Activated naive CD8-positive, alpha-beta T cell treated with anti-CD3 and anti-CD28 coated beads, Interleukin-2, amount 10 ng/mL, durations not matched to agents 7 days and 5 days (primary cell): ENCODE measurements at regions not wholly inside any gene's neighbourhood (a gene's known extent, or its start where the extent isn't known, plus 50 kb on each side); places are given as distances from the start of the nearest gene placed in this dataset.

ENCODE experiments used
- ATAC-seq: fragments of 150-1000 bp; cut with Tn5 transposase; one replicate; pipeline ENCODE4 v1.10.0; 2021; ENCODE audit warnings: low read depth, moderate library complexity
- POLR2A ChIA-PET: fragments of 350-600 bp; sonication (Branson Sonifier 250); formaldehyde crosslinking; loops from one replicate; lab custom pipeline; 2021; ENCODE audit warnings: antibody characterized with exemption; lab: Charles Lee
- DNase-seq: peaks from one replicate; pipeline ENCODE4 v3.0.0; 2021
- H3K27ac Mint-ChIP-seq: one replicate; pipeline ENCODE4 v1.8.0; 2022; ENCODE audit warnings: mild to moderate bottlenecking, mixed read lengths
- H3K27me3 Mint-ChIP-seq: one replicate; pipeline ENCODE4 v1.8.0; 2022; ENCODE audit warnings: mild to moderate bottlenecking, moderate library complexity, mixed read lengths
- H3K36me3 Mint-ChIP-seq: one replicate; pipeline ENCODE4 v1.8.0; 2021; ENCODE audit warnings: mild to moderate bottlenecking, mixed read lengths
- H3K4me1 Mint-ChIP-seq: one replicate; pipeline ENCODE4 v1.8.0; 2021; ENCODE audit warnings: mixed read lengths
- H3K4me3 Mint-ChIP-seq: one replicate; pipeline ENCODE4 v1.8.0; 2022; ENCODE audit warnings: mild to moderate bottlenecking, moderate library complexity, mixed read lengths
- H3K9me3 Mint-ChIP-seq: one replicate; pipeline ENCODE4 v1.8.0; 2021; ENCODE audit warnings: mixed read lengths

DNA sequence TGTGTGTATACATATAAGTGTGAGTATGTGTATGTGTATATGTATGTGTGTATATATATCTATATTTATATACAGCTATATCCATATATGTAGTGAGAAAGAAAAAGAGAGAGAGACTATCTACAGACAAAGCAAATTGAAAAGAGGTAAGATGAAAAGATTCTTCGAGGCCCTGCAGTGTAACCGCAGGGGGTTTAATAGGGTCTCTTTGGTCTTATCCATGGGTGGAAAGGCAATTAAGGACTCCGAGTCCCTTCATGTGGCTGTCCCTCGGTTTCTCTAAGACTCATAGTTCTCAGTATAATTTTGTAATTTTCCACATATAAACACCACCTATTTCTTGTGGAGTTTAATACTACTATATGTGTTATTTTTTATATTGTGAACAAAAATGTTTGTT lies 50.6 kb upstream of the JAZF1 start:
- POLR2A ChIA-PET: no interaction called here
- Mint-ChIP-seq H3K4me1 (no peaks in the 10 kb centered on the region), H3K27me3 (peaks cover 11% of the 10 kb centered on the region), H3K4me3 (no peak overlapping the region), H3K27ac (no peak overlapping the region), H3K9me3 (no peaks in the 10 kb centered on the region), H3K36me3 (no peaks in the 10 kb centered on the region)
- DNase-seq: no peak
- no peak for ATAC-seq

DNA sequence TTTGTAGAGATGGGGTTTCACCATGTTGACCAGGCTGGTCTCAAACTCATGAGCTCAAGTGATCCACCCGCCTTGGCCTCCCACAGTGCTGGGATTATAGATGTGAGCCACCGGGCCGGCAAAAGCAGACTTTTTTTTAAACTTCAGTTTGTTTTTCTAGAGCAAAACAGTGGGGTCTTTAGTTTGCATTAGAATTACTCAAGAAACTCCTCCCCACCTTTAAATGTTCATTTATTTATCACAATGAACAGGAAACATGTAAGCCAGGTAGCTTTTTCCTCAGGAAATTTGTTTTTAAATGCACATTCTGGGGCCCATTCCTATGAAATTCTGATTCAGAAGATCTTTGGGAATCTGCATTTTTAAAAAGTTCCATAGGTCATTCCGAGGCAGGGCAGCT lies 56.0 kb upstream of the JAZF1 start:
- no peak overlapping the region for H3K27ac Mint-ChIP-seq
- no peak overlapping the region for H3K4me3 Mint-ChIP-seq
- POLR2A ChIA-PET: no interaction called here
- H3K27me3 Mint-ChIP-seq: peaks cover 17% of the 10 kb centered on the region
- H3K36me3 Mint-ChIP-seq: no peaks in the 10 kb centered on the region
- H3K9me3 Mint-ChIP-seq: peaks cover 1% of the 10 kb centered on the region
- DNase-seq (no peak), ATAC-seq (no peak)
- peaks cover 7% of the 10 kb centered on the region for H3K4me1 Mint-ChIP-seq

DNA sequence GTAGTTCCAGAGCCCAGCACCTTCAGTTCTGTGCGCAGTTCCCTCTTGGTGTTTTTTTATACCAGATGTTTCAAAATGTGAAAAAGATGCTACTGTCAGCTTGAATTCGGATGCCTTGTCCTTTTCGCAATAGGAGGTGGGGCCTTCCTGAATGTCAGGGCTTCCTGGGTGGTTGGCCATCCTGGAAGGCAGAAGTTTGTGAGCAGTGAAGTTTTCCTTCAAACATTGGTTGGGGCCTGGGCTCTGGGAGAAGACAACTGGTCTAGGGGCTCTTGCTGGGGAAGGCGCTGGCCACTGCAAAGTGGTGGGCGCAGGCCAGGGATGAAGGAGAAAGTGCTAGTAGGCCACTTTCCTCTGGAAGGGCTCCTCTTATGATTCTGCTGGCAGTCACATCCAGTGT lies 56.8 kb upstream of the JAZF1 start:
- no peak overlapping the region for H3K27ac Mint-ChIP-seq
- peaks cover 7% of the 10 kb centered on the region for H3K4me1 Mint-ChIP-seq
- DNase-seq (no peak), ATAC-seq (no peak)
- no peaks in the 10 kb centered on the region for H3K36me3 Mint-ChIP-seq
- POLR2A ChIA-PET: no interaction called here
- peaks cover 1% of the 10 kb centered on the region for H3K9me3 Mint-ChIP-seq
- no peak overlapping the region for H3K4me3 Mint-ChIP-seq
- H3K27me3 Mint-ChIP-seq: peaks cover 17% of the 10 kb centered on the region

DNA sequence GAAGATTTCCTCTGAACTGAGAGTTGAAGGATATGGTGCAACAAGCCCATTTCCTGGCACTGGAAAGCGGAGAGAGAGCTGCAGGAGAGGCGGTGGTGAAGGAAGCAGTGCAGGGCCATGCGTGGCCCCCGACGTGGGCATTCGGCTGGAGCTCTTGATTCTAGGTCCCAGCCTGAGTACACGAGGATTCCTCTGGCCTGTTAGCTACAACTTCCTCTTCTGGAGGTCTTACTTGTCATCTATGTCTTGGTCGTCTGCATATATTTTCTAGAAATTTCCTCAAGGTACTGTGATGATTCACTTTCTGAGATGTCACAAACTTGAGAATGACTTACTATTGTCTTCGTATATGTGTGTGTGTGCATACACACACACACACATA lies 59.2 kb upstream of the JAZF1 start:
- Mint-ChIP-seq H3K4me1 (peaks cover 7% of the 10 kb centered on the region), H3K9me3 (peaks cover 3% of the 10 kb centered on the region), H3K36me3 (no peaks in the 10 kb centered on the region), H3K27me3 (peaks cover 12% of the 10 kb centered on the region), H3K4me3 (no peak overlapping the region), H3K27ac (no peak overlapping the region)
- POLR2A ChIA-PET: no interaction called here
- DNase-seq: no peak
- no peak for ATAC-seq

DNA sequence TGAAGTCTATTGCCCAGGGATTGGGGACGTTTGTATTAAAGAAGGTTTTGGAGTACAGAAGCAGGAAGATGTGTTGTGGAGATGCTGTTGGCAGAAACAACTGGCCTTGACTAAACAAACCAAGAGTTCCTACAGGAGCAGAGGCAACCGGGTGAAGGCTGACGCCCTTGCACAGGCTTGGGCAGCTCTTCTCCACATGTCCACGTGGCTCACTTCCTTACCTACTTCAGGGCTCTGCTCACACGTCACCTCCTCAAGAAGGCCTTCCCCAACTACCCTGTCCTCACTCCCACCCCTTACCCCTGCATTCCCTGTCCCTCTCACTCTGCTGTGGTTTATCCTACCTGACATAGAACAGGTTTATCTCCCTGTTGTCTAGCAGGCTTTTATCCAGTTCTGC lies 59.9 kb upstream of the JAZF1 start:
- no peak for DNase-seq
- POLR2A ChIA-PET: no interaction called here
- no peak overlapping the region for H3K27ac Mint-ChIP-seq
- peaks cover 3% of the 10 kb centered on the region for H3K9me3 Mint-ChIP-seq
- peaks cover 10% of the 10 kb centered on the region for H3K27me3 Mint-ChIP-seq
- no peak for ATAC-seq
- H3K4me3 Mint-ChIP-seq: no peak overlapping the region
- no peaks in the 10 kb centered on the region for H3K36me3 Mint-ChIP-seq
- H3K4me1 Mint-ChIP-seq: peaks cover 7% of the 10 kb centered on the region

DNA sequence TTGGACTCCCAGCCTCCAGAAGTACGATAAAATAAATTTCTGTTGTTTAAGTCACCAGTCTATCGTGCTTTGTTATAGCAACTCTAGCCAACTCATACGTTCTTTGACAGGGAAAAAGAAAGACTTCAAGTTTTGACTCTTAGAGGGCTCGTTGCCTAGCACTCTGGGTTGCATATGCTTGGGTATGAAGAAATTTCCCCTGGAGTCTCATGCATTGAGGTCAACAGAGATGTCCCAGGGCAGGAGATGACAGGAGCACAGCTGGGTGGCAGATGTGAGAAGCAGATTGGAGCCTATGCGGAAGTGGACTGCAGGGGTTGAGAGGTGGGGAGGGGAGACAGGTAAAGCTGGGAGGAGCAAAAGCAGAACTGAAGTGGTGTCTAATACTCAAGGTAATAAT lies 63.3 kb upstream of the JAZF1 start:
- no peak overlapping the region for H3K27ac Mint-ChIP-seq
- peaks cover 2% of the 10 kb centered on the region for H3K9me3 Mint-ChIP-seq

DNA sequence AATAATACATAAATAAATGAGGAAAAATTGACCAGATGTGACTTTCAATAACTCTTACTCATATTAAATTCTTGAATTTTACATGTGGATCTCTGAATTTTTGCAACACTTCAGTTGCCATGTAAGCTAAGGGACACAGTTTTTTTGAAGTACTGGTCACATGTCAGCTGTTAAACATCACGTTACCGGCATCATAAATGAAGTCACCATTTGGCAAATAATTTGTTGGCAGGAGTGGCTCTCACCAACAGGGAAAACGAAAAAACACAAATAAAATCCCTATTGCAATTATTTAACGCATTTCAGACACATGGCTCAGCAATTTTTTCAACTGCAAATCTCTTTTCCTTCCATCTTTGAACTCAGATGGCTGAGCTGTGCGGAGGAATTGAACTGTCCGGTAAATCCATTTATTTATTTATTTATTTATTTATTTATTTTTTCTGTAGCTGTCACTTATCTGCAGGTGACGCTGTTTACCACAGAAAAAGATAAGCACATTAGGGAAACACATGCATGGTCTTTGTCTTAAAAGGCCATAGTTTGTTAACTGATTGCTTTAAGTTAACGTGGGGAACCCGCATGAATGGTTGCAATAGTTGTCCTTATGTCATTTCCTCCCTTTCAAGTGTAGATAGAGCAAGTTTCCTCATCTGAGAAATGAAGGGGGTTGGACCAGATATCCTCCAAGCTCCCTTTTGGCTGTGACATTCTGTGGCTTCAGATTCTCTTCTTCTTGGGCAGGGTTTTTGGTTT lies 64.7 kb upstream of the JAZF1 start:
- peaks cover 2% of the 10 kb centered on the region for H3K9me3 Mint-ChIP-seq
- POLR2A ChIA-PET: no interaction called here
- H3K27me3 Mint-ChIP-seq: peaks cover 4% of the 10 kb centered on the region
- ATAC-seq (no peak), DNase-seq (no peak)
- H3K27ac Mint-ChIP-seq: no peak overlapping the region
- H3K4me1 Mint-ChIP-seq: no peaks in the 10 kb centered on the region
- no peaks in the 10 kb centered on the region for H3K36me3 Mint-ChIP-seq
- H3K4me3 Mint-ChIP-seq: no peak overlapping the region

More for the DNA sequence above, 63.3 kb upstream of the JAZF1 start:
- POLR2A ChIA-PET: no interaction called here
- no peak for ATAC-seq
- Mint-ChIP-seq H3K27me3 (peaks cover 4% of the 10 kb centered on the region), H3K36me3 (no peaks in the 10 kb centered on the region), H3K4me1 (peaks cover 7% of the 10 kb centered on the region), H3K4me3 (no peak overlapping the region)
- DNase-seq: no peak

DNA sequence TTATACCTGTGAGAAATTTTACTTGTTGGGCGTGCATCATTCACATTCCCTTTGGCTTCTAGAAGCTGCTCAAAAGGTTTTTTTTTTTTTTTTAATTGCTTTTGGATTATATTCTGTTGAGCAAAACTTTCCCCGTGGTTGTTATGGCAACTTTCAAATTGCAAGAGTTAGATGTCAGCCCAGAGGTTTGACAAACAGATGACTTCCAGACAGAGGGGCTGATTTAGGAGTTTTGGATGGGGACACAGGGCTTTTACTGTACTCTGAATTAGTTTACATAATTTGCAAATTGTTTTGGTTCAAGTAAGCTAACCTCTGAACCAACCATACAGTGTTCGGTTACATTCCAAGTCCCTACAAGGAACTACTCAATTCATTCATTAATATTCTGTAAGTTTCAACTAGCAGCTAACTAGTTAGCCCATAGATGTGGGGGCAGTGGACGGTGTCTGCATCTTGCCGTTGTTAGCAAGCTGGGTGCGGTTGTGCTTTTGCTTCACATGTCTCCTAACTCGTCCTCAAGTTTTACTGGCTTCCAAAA lies 66.4 kb upstream of the JAZF1 start:
- no peak overlapping the region for H3K27ac Mint-ChIP-seq
- peaks cover 2% of the 10 kb centered on the region for H3K9me3 Mint-ChIP-seq
- POLR2A ChIA-PET: no interaction called here
- no peaks in the 10 kb centered on the region for H3K4me1 Mint-ChIP-seq
- peaks cover 4% of the 10 kb centered on the region for H3K27me3 Mint-ChIP-seq
- DNase-seq (no peak), ATAC-seq (no peak)
- H3K36me3 Mint-ChIP-seq: no peaks in the 10 kb centered on the region
- H3K4me3 Mint-ChIP-seq: no peak overlapping the region

DNA sequence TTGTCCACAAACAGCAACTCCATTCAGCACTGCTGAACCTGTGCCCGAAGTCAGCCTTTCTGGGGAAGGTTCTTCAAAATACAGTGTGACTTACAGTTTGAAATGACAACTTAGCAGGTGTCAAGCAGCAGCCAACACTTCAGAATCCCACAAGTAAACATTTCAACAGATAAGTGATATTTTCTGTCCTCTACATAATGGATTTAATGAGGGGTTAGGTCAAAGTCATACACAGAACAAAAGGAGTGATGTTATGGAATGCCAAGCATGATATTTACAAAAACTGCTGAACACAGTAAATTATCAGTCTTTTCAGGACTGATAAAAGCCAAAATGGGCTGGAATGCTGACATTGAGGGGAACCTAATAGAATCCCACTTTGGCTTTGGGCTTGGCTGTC lies 77.6 kb upstream of the JAZF1 start:
- DNase-seq: no peak
- Mint-ChIP-seq H3K4me1 (no peaks in the 10 kb centered on the region), H3K27ac (no peak overlapping the region), H3K9me3 (peaks cover 4% of the 10 kb centered on the region), H3K27me3 (peaks cover 23% of the 10 kb centered on the region), H3K36me3 (no peaks in the 10 kb centered on the region), H3K4me3 (no peak overlapping the region)
- no peak for ATAC-seq
- POLR2A ChIA-PET: no interaction called here

DNA sequence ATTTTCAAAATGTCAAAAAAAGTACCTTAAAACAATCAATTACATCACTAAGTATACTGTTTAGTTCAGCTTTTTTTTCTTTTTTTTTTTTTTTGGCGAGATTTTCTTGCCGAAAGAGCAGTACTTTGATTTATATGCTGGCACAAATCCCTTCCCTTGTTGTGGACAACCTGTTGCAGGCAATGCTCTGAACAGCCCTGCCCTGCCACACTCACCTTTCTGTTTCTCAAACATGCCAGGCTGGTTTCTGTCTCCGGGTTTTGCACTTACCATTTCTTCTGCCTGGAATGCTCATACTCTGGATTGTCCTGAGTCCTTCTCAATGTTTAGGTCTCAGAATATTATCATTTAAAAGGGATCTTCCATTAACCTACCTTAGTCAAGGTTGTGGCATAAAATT lies 80.4 kb upstream of the JAZF1 start:
- H3K9me3 Mint-ChIP-seq: peaks cover 2% of the 10 kb centered on the region
- POLR2A ChIA-PET: no interaction called here
- no peak overlapping the region for H3K27ac Mint-ChIP-seq
- peaks cover 32% of the 10 kb centered on the region for H3K27me3 Mint-ChIP-seq
- ATAC-seq (no peak), DNase-seq (no peak)
- H3K4me1 Mint-ChIP-seq: peaks cover 3% of the 10 kb centered on the region
- H3K4me3 Mint-ChIP-seq: no peak overlapping the region
- H3K36me3 Mint-ChIP-seq: no peaks in the 10 kb centered on the region

DNA sequence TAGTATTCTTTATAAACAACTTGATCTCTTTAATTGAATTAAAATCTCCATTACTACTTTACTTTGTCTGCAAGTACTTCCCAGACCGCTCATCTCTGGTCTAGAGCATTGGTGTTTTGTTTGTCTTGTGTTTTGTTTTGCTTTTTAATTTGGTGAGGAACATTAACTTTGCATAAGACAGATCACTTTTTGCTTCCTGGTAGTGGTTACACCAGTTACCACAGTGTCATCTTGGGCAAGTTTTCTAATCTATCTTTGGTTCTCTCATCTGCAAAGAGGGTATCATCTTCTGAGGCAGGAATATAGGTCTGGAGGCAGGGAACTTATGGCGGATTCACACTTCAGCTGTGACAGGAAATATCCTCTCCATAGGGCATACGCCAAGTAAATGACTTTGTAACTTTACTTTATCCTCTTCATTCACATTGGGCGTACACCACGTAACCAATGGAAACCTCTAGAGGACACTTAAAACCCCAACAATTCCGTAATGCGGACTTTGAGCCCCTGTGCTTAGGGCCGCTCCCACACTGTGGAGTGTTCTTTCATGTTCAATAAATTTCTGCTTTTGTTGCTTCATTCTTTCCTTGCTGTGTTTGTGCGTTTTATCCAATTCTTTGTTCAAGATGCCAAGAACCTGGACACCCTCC lies 83.2 kb upstream of the JAZF1 start:
- no peak for ATAC-seq
- H3K27me3 Mint-ChIP-seq: peaks cover 29% of the 10 kb centered on the region
- H3K4me3 Mint-ChIP-seq: no peak overlapping the region
- no peak for DNase-seq
- H3K27ac Mint-ChIP-seq: no peak overlapping the region
- H3K36me3 Mint-ChIP-seq: no peaks in the 10 kb centered on the region
- POLR2A ChIA-PET: no interaction called here
- H3K9me3 Mint-ChIP-seq: peaks cover 2% of the 10 kb centered on the region
- peaks cover 3% of the 10 kb centered on the region for H3K4me1 Mint-ChIP-seq

DNA sequence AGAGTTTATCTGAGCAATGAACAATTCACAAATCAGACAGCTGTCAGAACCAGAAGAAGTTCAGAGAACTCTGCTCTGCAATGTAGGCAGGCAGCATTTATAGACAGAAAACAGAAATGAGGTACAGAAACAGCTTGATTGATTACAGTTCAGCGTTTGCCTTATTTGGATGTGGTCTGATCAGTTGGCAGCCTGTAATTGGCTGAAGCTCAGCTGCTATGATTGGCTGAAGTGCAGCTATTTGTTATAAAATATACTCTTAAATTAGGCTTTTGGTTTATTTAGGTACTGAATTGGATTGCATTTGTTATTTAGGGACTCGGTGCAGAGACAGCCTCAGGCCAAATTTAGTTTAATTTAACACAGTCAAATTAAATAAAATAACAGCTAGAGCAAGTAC lies 85.8 kb upstream of the JAZF1 start:
- ATAC-seq: no peak
- Mint-ChIP-seq H3K4me1 (peaks cover 3% of the 10 kb centered on the region), H3K27ac (no peak overlapping the region), H3K9me3 (peaks cover 5% of the 10 kb centered on the region), H3K36me3 (peaks cover 2% of the 10 kb centered on the region), H3K27me3 (peaks cover 33% of the 10 kb centered on the region), H3K4me3 (no peak overlapping the region)
- no peak for DNase-seq
- POLR2A ChIA-PET: no interaction called here

DNA sequence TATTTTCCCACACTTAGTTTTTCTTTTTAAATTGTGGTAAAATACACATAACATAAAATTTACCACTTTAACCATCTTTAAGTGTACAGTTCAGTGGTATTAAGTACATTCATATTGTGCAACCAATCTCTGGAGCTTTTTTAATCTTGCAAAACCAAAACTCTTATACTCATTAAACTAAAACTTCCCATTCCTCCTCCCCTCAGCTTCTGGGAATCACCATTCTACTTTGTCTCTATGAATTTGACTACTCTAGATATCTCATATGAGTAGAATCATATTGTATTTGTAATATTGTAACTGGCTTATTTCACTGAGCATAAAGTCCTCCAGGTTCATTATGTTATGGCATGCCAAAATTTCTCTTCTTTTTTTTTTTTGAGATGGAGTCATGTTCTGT lies 86.4 kb upstream of the JAZF1 start:
- Mint-ChIP-seq H3K4me3 (no peak overlapping the region), H3K36me3 (peaks cover 2% of the 10 kb centered on the region), H3K4me1 (peaks cover 3% of the 10 kb centered on the region), H3K27me3 (peaks cover 31% of the 10 kb centered on the region), H3K9me3 (peaks cover 5% of the 10 kb centered on the region), H3K27ac (no peak overlapping the region)
- POLR2A ChIA-PET: no interaction called here
- ATAC-seq (no peak), DNase-seq (no peak)

DNA sequence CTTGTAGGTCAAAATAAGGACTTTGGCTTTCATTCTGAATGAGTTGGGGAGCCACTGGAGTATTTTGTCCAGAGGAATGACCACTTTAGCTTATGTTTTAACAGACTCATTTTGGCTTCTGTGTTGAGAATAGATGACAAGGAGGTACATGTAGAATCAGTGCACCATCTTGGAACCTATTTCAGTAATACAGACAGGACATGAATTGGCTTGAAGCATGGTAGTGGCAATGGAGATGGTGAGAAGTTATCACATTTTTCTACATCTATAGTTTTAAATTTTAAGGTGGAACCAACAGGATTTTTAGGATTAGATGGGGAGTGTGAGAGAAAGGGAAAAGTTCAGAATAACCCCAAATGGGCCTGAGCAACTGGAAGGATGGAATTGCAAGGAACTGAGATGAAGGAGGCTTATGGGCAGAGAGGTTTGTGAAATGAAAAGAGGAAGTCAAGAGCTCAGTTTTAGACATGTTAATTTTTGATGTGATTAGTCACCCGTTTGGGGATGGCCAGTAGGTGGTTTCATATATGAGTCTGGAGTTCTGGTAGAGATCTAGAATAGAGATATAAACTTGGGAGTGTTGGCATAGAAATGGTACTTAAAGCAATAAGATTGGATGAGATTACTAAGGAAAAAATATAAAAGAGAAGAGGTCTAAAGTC lies 89.2 kb upstream of the JAZF1 start:
- POLR2A ChIA-PET: no interaction called here
- H3K27me3 Mint-ChIP-seq: peaks cover 24% of the 10 kb centered on the region
- no peak for ATAC-seq

More for the DNA sequence above, 89.2 kb upstream of the JAZF1 start:
- peaks cover 2% of the 10 kb centered on the region for H3K4me1 Mint-ChIP-seq
- H3K36me3 Mint-ChIP-seq: peaks cover 4% of the 10 kb centered on the region
- H3K27ac Mint-ChIP-seq: no peak overlapping the region
- no peak for DNase-seq
- no peak overlapping the region for H3K4me3 Mint-ChIP-seq
- H3K9me3 Mint-ChIP-seq: peaks cover 9% of the 10 kb centered on the region
